ENCODE measurements at regions not wholly inside any gene's neighbourhood (a gene's known extent, or its start where the extent isn't known, plus 50 kb on each side); places are given as distances from the start of the nearest gene placed in this dataset.

GRCh38 chr21:16377120-16377658 lies 647.4 kb downstream of the USP25 start:
- no peak for DNase-seq

GRCh38 chr21:16377857-16378256 lies 648.1 kb downstream of the USP25 start:
- no peak for DNase-seq

GRCh38 chr21:16378525-16378924 lies 648.7 kb downstream of the USP25 start:
- DNase-seq: no peak

GRCh38 chr21:16388291-16388690 lies 658.5 kb downstream of the USP25 start:
- DNase-seq: no peak

- no peak for DNase-seq
Observed at GRCh38 chr21:16388911-16389560, 659.3 kb downstream of the USP25 start.

GRCh38 chr21:16389643-16390042 lies 659.9 kb downstream of the USP25 start:
- no peak for DNase-seq

- no peak for DNase-seq
Observed at GRCh38 chr21:16395285-16395684, 665.5 kb downstream of the USP25 start.

- DNase-seq: no peak
Observed at GRCh38 chr21:16402752-16403151, 673.0 kb downstream of the USP25 start.

- no peak for DNase-seq
Observed at GRCh38 chr21:16404776-16405175, 675.0 kb downstream of the USP25 start.

- DNase-seq: no peak
Observed at GRCh38 chr21:16406355-16406754, 676.6 kb downstream of the USP25 start.

GRCh38 chr21:16407403-16408240 lies 677.8 kb downstream of the USP25 start:
- DNase-seq: no peak

GRCh38 chr21:16408280-16408679 lies 678.5 kb downstream of the USP25 start:
- DNase-seq: no peak

- DNase-seq: no peak
Observed at GRCh38 chr21:16409352-16409751, 679.6 kb downstream of the USP25 start.

GRCh38 chr21:16418226-16418625 lies 688.4 kb downstream of the USP25 start:
- DNase-seq: no peak

- DNase-seq: no peak
Observed at GRCh38 chr21:16418642-16419041, 688.9 kb downstream of the USP25 start.

- no peak for DNase-seq
Observed at GRCh38 chr21:16419188-16419921, 689.6 kb downstream of the USP25 start.

GRCh38 chr21:16420031-16420724 lies 690.4 kb downstream of the USP25 start:
- DNase-seq: no peak

- no peak for DNase-seq
Observed at GRCh38 chr21:16421007-16421406, 691.2 kb downstream of the USP25 start.

- DNase-seq: no peak
Observed at GRCh38 chr21:16421965-16422364, 692.2 kb downstream of the USP25 start.

GRCh38 chr21:16422702-16423101 lies 692.9 kb downstream of the USP25 start:
- no peak for DNase-seq

GRCh38 chr21:16423921-16424320 lies 694.1 kb downstream of the USP25 start:
- DNase-seq: no peak

GRCh38 chr21:16424331-16424751 lies 694.6 kb downstream of the USP25 start:
- DNase-seq: no peak

GRCh38 chr21:16425376-16425775 lies 695.6 kb downstream of the USP25 start:
- no peak for DNase-seq
